Natural killer cell (primary cell): ENCODE measurements at regions not wholly inside any gene's neighbourhood (a gene's known extent, or its start where the extent isn't known, plus 50 kb on each side); places are given as distances from the start of the nearest gene placed in this dataset.

Experiments
- ATAC-seq, 3 donors: fragments of 150-1000 bp in 2 of 3; fragments of 200-7000 bp in 1 of 3; cut with Tn5 transposase; 1 replicate in 1 of 3; 2 replicates in 2 of 3; pipeline ENCODE4 v1.10.0; 2021; ENCODE audit warnings: mild to moderate bottlenecking in 2 of 3, moderate library complexity in 2 of 3
- DNase-seq, 2 donors: peaks; one replicate each; pipeline versions ENCODE4 v3.0.0 to v3.0.0-alpha.2; 2013 to 2021; ENCODE audit warnings: mixed read lengths in 1 of 2
- H3K27ac ChIP-seq: one replicate; pipeline ENCODE4 v1.5.1; 2013; ENCODE audit warnings: mild to moderate bottlenecking, low read length
- H3K27me3 ChIP-seq: one replicate; pipeline ENCODE4 v1.6.1; 2013; ENCODE audit warnings: low read length; ENCODE audit not compliant: control insufficient read depth, insufficient read depth
- H3K36me3 ChIP-seq: one replicate; pipeline ENCODE4 v1.6.1; 2013; ENCODE audit warnings: low read length; ENCODE audit not compliant: control insufficient read depth, insufficient read depth
- H3K4me1 ChIP-seq: one replicate; pipeline ENCODE4 v1.6.1; 2013; ENCODE audit warnings: low read length; ENCODE audit not compliant: control insufficient read depth, insufficient read depth
- H3K4me3 ChIP-seq: one replicate; pipeline ENCODE4 v1.5.1; 2013; ENCODE audit warnings: low read length
- H3K9me3 ChIP-seq: one replicate; pipeline ENCODE4 v1.6.1; 2013; ENCODE audit warnings: low read length; ENCODE audit not compliant: control insufficient read depth, insufficient read depth
- H3K27ac Mint-ChIP-seq, 2 donors: one replicate each; pipeline ENCODE4 v1.8.0; 2022; ENCODE audit warnings: mild to moderate bottlenecking in 2 of 2, mixed read lengths in 2 of 2, moderate library complexity in 1 of 2
- H3K27me3 Mint-ChIP-seq, 2 donors: one replicate each; pipeline ENCODE4 v1.8.0; 2022; ENCODE audit warnings: low read depth in 2 of 2, mixed read lengths in 2 of 2
- H3K36me3 Mint-ChIP-seq: one replicate; pipeline ENCODE4 v1.8.0; 2022; ENCODE audit warnings: mixed read lengths
- H3K4me1 Mint-ChIP-seq, 2 donors: one replicate each; pipeline ENCODE4 v1.8.0; 2022; ENCODE audit warnings: mixed read lengths in 2 of 2
- H3K4me3 Mint-ChIP-seq: one replicate; pipeline ENCODE4 v1.8.0; 2022; ENCODE audit warnings: mild to moderate bottlenecking, moderate library complexity, mixed read lengths
- H3K9me3 Mint-ChIP-seq, 2 donors: one replicate each; pipeline ENCODE4 v1.8.0; 2022; ENCODE audit warnings: mixed read lengths in 2 of 2
- CTCF ChIP-seq: fragments of 200-600 bp; IDR thresholded peaks from one replicate; pipeline ENCODE4 v1.8.0; 2022; ENCODE audit warnings: antibody characterized with exemption
- WGBS: methylation state at CpG from one replicate; pipeline ENCODE4 v1.1.7; 2013; ENCODE audit warnings: missing lambda C conversion rate; ENCODE audit not compliant: insufficient coverage; 5-methylcytosine and 5-hydroxymethylcytosine counted together
- intact Hi-C: fragments of 100-400 bp; cut with micrococcal nuclease; formaldehyde crosslinking; loops from one replicate; pipeline ENCODE4 v1.14.2; 2022

GRCh38 chr17:22654447-22654846 is 962.1 kb downstream of the KCNJ18 start:
- Histone ChIP-seq H3K9me3 (peaks cover 8% of the 10 kb centered on the region), H3K36me3 (no peaks in the 10 kb centered on the region), H3K4me1 (no peaks in the 10 kb centered on the region), H3K27ac (no peak overlapping the region), H3K4me3 (no peak overlapping the region), H3K27me3 (no peaks in the 10 kb centered on the region)
- DNase-seq (no peak), ATAC-seq (no peak)
- no peaks in the 10 kb centered on the region for H3K4me1 Mint-ChIP-seq
- no peaks in the 10 kb centered on the region for H3K27me3 Mint-ChIP-seq
- intact Hi-C loops: no loop called here
- no peak overlapping the region for H3K4me3 Mint-ChIP-seq
- no peak for TF ChIP-seq CTCF
- peaks cover 5 to 8% of the 10 kb centered on the region in 2 donors for H3K9me3 Mint-ChIP-seq
- no peak overlapping the region for H3K27ac Mint-ChIP-seq
- 63% methylated on average over 3 of the region's 3 CpGs for WGBS
- no peaks in the 10 kb centered on the region for H3K36me3 Mint-ChIP-seq

GRCh38 chr17:22669721-22670120 is 977.4 kb downstream of the KCNJ18 start:
- Mint-ChIP-seq H3K4me3 (no peak overlapping the region), H3K27ac (no peak overlapping the region), H3K9me3 (peaks cover 6% of the 10 kb centered on the region in 2 donors), H3K27me3 (no peaks in the 10 kb centered on the region), H3K36me3 (peaks cover 6% of the 10 kb centered on the region), H3K4me1 (no peaks in the 10 kb centered on the region)
- Histone ChIP-seq H3K27ac (no peak overlapping the region), H3K4me3 (no peak overlapping the region), H3K4me1 (no peaks in the 10 kb centered on the region), H3K27me3 (no peaks in the 10 kb centered on the region), H3K9me3 (peaks cover 32% of the 10 kb centered on the region), H3K36me3 (no peaks in the 10 kb centered on the region)
- DNase-seq (no peak), ATAC-seq (no peak)
- 86% methylated on average over 4 of the region's 4 CpGs for WGBS
- no peak for TF ChIP-seq CTCF
- intact Hi-C loops: loop anchor here (10.0 kb wide), 1 partner anchor 65 kb away; no protein-coding TSS in a partner anchor

- DNase-seq (no peak), ATAC-seq (no peak)
- Mint-ChIP-seq H3K4me3 (no peak overlapping the region), H3K27ac (no peak overlapping the region), H3K27me3 (no peaks in the 10 kb centered on the region), H3K36me3 (peaks cover 14% of the 10 kb centered on the region), H3K4me1 (no peaks in the 10 kb centered on the region), H3K9me3 (peaks cover 7 to 9% of the 10 kb centered on the region in 2 donors)
- peaks cover 32% of the 10 kb centered on the region for H3K9me3 ChIP-seq
- TF ChIP-seq CTCF: no peak
- no peaks in the 10 kb centered on the region for H3K36me3 ChIP-seq
- H3K27ac ChIP-seq: no peak overlapping the region
- no peak overlapping the region for H3K4me3 ChIP-seq
- H3K27me3 ChIP-seq: no peaks in the 10 kb centered on the region
- WGBS: 88% methylated on average over 7 of the region's 7 CpGs
- H3K4me1 ChIP-seq: no peaks in the 10 kb centered on the region
- intact Hi-C loops: no loop called here
These were observed 978.8 kb downstream of the KCNJ18 start for GRCh38 chr17:22671110-22671509.

- H3K9me3 Mint-ChIP-seq: peaks cover 8 to 13% of the 10 kb centered on the region in 2 donors
- H3K27me3 Mint-ChIP-seq: no peaks in the 10 kb centered on the region
- Histone ChIP-seq H3K27ac (no peak overlapping the region), H3K4me1 (no peaks in the 10 kb centered on the region), H3K27me3 (no peaks in the 10 kb centered on the region), H3K9me3 (peaks cover 37% of the 10 kb centered on the region), H3K36me3 (no peaks in the 10 kb centered on the region), H3K4me3 (no peak overlapping the region)
- no peak for TF ChIP-seq CTCF
- no peak overlapping the region for H3K27ac Mint-ChIP-seq
- no peak for DNase-seq
- ATAC-seq: no peak
- peaks cover 16% of the 10 kb centered on the region for H3K36me3 Mint-ChIP-seq
- intact Hi-C loops: no loop called here
- H3K4me3 Mint-ChIP-seq: no peak overlapping the region
- H3K4me1 Mint-ChIP-seq: no peaks in the 10 kb centered on the region
- 85% methylated on average over 35 of the region's 35 CpGs for WGBS
These were observed 999.9 kb downstream of the KCNJ18 start for GRCh38 chr17:22692066-22692805.
